Right lobe of liver (tissue), 4 donors: ENCODE measurements at regions not wholly inside any gene's neighbourhood (a gene's known extent, or its start where the extent isn't known, plus 50 kb on each side); places are given as distances from the start of the nearest gene placed in this dataset.

ENCODE experiments used
- CTCF ChIP-seq, 4 donors: fragments of 200-600 bp in 3 of 4; fragments of 450-650 bp in 1 of 4; IDR thresholded peaks; one replicate each; pipeline versions ENCODE4 v1.5.1 to v1.8.0; 2016 to 2022; ENCODE audit warnings: antibody characterized with exemption in 4 of 4, mild to moderate bottlenecking in 2 of 4
- POLR2A ChIP-seq: fragments of 450-650 bp; IDR thresholded peaks from one replicate; pipeline ENCODE4 v1.6.1; 2017; ENCODE audit warnings: antibody characterized with exemption, mild to moderate bottlenecking
- donor health status: DM: no; HTN: no; CAD: no.
- donor health status: DM: no; HTN: no; CAD: no.
- donor health status: DM: no; HTN: yes; CAD: no.

- TF ChIP-seq CTCF (IDR thresholded peaks at IDR 0.05): no peak
- no peak for TF ChIP-seq POLR2A
Observed at GRCh38 chr15:53359038-53359437, 400.4 kb downstream of the WDR72 start.
